K562 (cell line): ENCODE measurements at regions not wholly inside any gene's neighbourhood (a gene's known extent, or its start where the extent isn't known, plus 50 kb on each side); places are given as distances from the start of the nearest gene placed in this dataset.

Experiments used
- E2F5 ChIP-seq: sonication (generic); formaldehyde crosslinking; IDR thresholded peaks from 2 replicates; pipeline ENCODE4 v1.8.0; 2022; ENCODE audit warnings: mild to moderate bottlenecking, missing genetic modification reagents
- EGR1 ChIP-seq: fragments of 450-650 bp; conservative IDR thresholded peaks from 2 replicates; pipeline ENCODE4 v1.6.1; 2017; ENCODE audit warnings: mild to moderate bottlenecking
- HCFC1 ChIP-seq: IDR thresholded peaks from 2 replicates; pipeline ENCODE4 v1.6.1; 2012; ENCODE audit warnings: low read depth, low read length, improper control_type of control experiment
- JUND ChIP-seq, 2 experiments: IDR thresholded peaks; 2 replicates in 1 of 2; 3 replicates in 1 of 2; pipeline ENCODE4 v1.6.1; 2011; ENCODE audit warnings: borderline replicate concordance in 2 of 2, low read depth in 2 of 2, low read length in 2 of 2, improper control_type of control experiment in 1 of 2, missing biosample characterization in 1 of 2, missing genetic modification characterization in 1 of 2, missing genetic modification reagents in 1 of 2
- MAX ChIP-seq: sonication (generic); formaldehyde crosslinking; IDR thresholded peaks from 2 replicates; pipeline ENCODE4 v1.9.0; 2022; ENCODE audit warnings: mild to moderate bottlenecking, missing genetic modification reagents
- NBN ChIP-seq: fragments of 450-650 bp; IDR thresholded peaks from 2 replicates; pipeline ENCODE4 v1.6.1; 2016; ENCODE audit warnings: low read depth, mild to moderate bottlenecking
- POLR2AphosphoS5 ChIP-seq: IDR thresholded peaks from 2 replicates; pipeline ENCODE4 v1.6.1; 2011; ENCODE audit warnings: mild to moderate bottlenecking, low read depth, low read length, moderate library complexity; ENCODE audit not compliant: control insufficient read depth, insufficient read depth
- SP1 ChIP-seq: sonication (generic); formaldehyde crosslinking; IDR thresholded peaks from 2 replicates; pipeline ENCODE4 v1.8.1; 2022; ENCODE audit warnings: mild to moderate bottlenecking, missing genetic modification reagents
- ZNF274 ChIP-seq: IDR thresholded peaks from 2 replicates; pipeline ENCODE4 v1.6.1; 2011; ENCODE audit warnings: low read depth, mild to moderate bottlenecking, low read length, moderate library complexity, borderline replicate concordance
- ZNF3 ChIP-seq: fragments of 250-450 bp; sonication (Bioruptor Pico); IDR thresholded peaks from 2 replicates; pipeline ENCODE4 v1.5.0; 2021; ENCODE audit warnings: mild to moderate bottlenecking, moderate library complexity

- no peak for TF ChIP-seq ZNF3 (CRISPR knock-in tag)
- TF ChIP-seq POLR2AphosphoS5: no peak
- no peak for TF ChIP-seq ZNF274
- TF ChIP-seq HCFC1: no peak
- no peak for TF ChIP-seq E2F5 (CRISPR knock-in tag)
- TF ChIP-seq EGR1: no peak
- TF ChIP-seq NBN: no peak
- TF ChIP-seq SP1 (CRISPR knock-in tag): no peak
- no peak for TF ChIP-seq JUND (IDR thresholded peaks at IDR 0.05; ENCODE audit: borderline replicate concordance, low read depth, low read length)
- TF ChIP-seq JUND (tag; IDR thresholded peaks at IDR 0.05; ENCODE audit: borderline replicate concordance, low read depth, low read length): no peak
- TF ChIP-seq MAX (CRISPR knock-in tag): no peak
These were observed 197.4 kb downstream of the DSEL start for GRCh38 chr18:67319109-67319508.
